Islet of Langerhans (tissue), 1 donor: ENCODE measurements at regions not wholly inside any gene's neighbourhood (a gene's known extent, or its start where the extent isn't known, plus 50 kb on each side); places are given as distances from the start of the nearest gene placed in this dataset.

Experiments
- FAIRE-seq: peaks from one replicate; lab custom pipeline; 2011; peaks lifted over from hg19 to GRCh38; lab: Jason Lieb, UNC

GRCh38 chr2:13015532-13016320 is 299.0 kb downstream of the TRIB2 start:
- FAIRE-seq, result no peak

GRCh38 chr2:13018490-13018889 is 301.8 kb downstream of the TRIB2 start:
- FAIRE-seq, result no peak

- FAIRE-seq, result no peak
Observed at GRCh38 chr2:13019781-13020180, 303.0 kb downstream of the TRIB2 start.

GRCh38 chr2:13020469-13020868 is 303.7 kb downstream of the TRIB2 start:
- no peak for FAIRE-seq

GRCh38 chr2:13021470-13021957 is 304.8 kb downstream of the TRIB2 start:
- FAIRE-seq, result no peak

GRCh38 chr2:13030606-13031005 is 313.9 kb downstream of the TRIB2 start:
- no peak for FAIRE-seq

GRCh38 chr2:13034861-13035260 is 318.1 kb downstream of the TRIB2 start:
- no peak for FAIRE-seq

GRCh38 chr2:13035866-13036265 is 319.1 kb downstream of the TRIB2 start:
- no peak for FAIRE-seq

GRCh38 chr2:13040043-13040442 is 323.3 kb downstream of the TRIB2 start:
- FAIRE-seq, result no peak

- FAIRE-seq, result peak; percentile 96
Observed at GRCh38 chr2:13046557-13047165, 329.9 kb downstream of the TRIB2 start.

GRCh38 chr2:13050764-13051163 is 334.0 kb downstream of the TRIB2 start:
- FAIRE-seq, result peak; percentile 81

GRCh38 chr2:13052547-13052946 is 335.8 kb downstream of the TRIB2 start:
- FAIRE-seq, result no peak

GRCh38 chr2:13056259-13056843 is 339.6 kb downstream of the TRIB2 start:
- peak; percentile 36 for FAIRE-seq

GRCh38 chr2:13057671-13058070 is 340.9 kb downstream of the TRIB2 start:
- no peak for FAIRE-seq

- FAIRE-seq, result no peak
Observed at GRCh38 chr2:13066676-13067075, 349.9 kb downstream of the TRIB2 start.

- no peak for FAIRE-seq
Observed at GRCh38 chr2:13067508-13067907, 350.8 kb downstream of the TRIB2 start.

- no peak for FAIRE-seq
Observed at GRCh38 chr2:13089971-13090370, 373.2 kb downstream of the TRIB2 start.

- FAIRE-seq, result no peak
Observed at GRCh38 chr2:13091455-13091854, 374.7 kb downstream of the TRIB2 start.

GRCh38 chr2:13091861-13092378 is 375.2 kb downstream of the TRIB2 start:
- FAIRE-seq, result no peak

- FAIRE-seq, result no peak
Observed at GRCh38 chr2:13093416-13093991, 376.8 kb downstream of the TRIB2 start.

- no peak for FAIRE-seq
Observed at GRCh38 chr2:13102397-13103063, 385.8 kb downstream of the TRIB2 start.

- FAIRE-seq, result no peak
Observed at GRCh38 chr2:13103151-13103550, 386.4 kb downstream of the TRIB2 start.
